Right atrium auricular region (tissue), 2 donors: ENCODE measurements at regions not wholly inside any gene's neighbourhood (a gene's known extent, or its start where the extent isn't known, plus 50 kb on each side); places are given as distances from the start of the nearest gene placed in this dataset.

Source experiments
- DNase-seq: peaks from one replicate; pipeline ENCODE4 v3.0.0-alpha.2; 2019; ENCODE audit warnings: low spot score
- H3K27ac ChIP-seq, 2 donors: fragments of 200-600 bp; sonication (generic); 1 replicate in 1 of 2; 2 replicates in 1 of 2; pipeline ENCODE4 v1.5.1; 2016 to 2019
- H3K27me3 ChIP-seq, 2 donors: fragments of 200-600 bp; sonication (generic); one replicate each; pipeline versions ENCODE4 v1.5.1 to v1.6.0; 2017 to 2019
- H3K36me3 ChIP-seq: fragments of 200-600 bp; sonication (generic); one replicate; pipeline ENCODE4 v1.5.1; 2016
- H3K4me1 ChIP-seq, 2 donors: fragments of 200-600 bp; sonication (generic); one replicate each; pipeline versions ENCODE4 v1.5.1 to v1.6.0; 2017 to 2019
- H3K4me3 ChIP-seq, 2 donors: fragments of 200-600 bp; sonication (generic); 1 replicate in 1 of 2; 2 replicates in 1 of 2; pipeline ENCODE4 v1.5.1; 2017 to 2019; ENCODE audit warnings: mild to moderate bottlenecking in 1 of 2, moderate library complexity in 1 of 2
- H3K9me3 ChIP-seq, 2 donors: fragments of 200-600 bp; sonication (generic); one replicate each; pipeline ENCODE4 v1.5.1; 2019
- CTCF ChIP-seq, 2 donors: fragments of 200-600 bp; sonication (generic); IDR thresholded peaks; one replicate each; pipeline ENCODE4 v1.5.1; 2019; ENCODE audit warnings: antibody characterized with exemption in 2 of 2

DNA sequence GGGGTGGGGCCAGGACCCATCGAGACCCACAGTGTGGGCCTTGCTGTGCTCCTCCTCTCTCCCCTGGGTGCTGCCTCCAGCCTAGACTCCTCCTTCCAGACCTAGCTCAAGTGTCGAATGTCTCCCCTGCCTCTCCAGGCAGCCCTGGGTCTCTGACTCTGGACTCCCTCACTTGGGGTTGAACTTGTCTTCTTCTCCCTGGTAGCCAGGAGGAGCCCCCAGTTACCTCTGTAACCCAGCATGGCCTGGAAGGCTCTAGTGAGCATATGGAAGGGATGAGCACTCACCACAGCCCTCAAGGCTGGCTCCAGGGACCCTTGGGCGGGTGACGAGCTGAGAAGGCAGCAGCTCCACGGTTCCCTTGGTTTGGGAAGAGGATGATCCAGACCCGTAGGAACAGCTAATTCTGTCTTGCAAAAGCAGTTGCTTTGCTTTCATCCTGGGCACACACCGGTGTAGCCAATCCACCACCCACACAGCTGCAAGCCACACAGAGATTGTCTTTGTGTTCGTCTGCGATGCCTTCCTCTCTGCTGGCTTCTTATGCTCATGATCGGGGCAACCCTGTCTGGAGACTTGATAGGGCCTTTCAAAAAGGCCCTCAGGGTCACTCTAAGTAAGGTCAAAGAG is 52.3 kb upstream of the ANTXRL start:
- H3K9me3 ChIP-seq, result peaks cover 0 to 4% of the 10 kb centered on the region in 2 donors
- no peak overlapping the region for H3K27ac ChIP-seq
- no peaks in the 10 kb centered on the region for H3K36me3 ChIP-seq
- H3K4me1 ChIP-seq, result no peaks in the 10 kb centered on the region
- H3K4me3 ChIP-seq, result no peak overlapping the region
- TF ChIP-seq CTCF (IDR thresholded peaks at IDR 0.05), result no peak
- peak; percentile 36 for DNase-seq
- no peaks in the 10 kb centered on the region for H3K27me3 ChIP-seq

- peak; percentile 34 for DNase-seq
- Histone ChIP-seq H3K4me1 (no peaks in the 10 kb centered on the region), H3K36me3 (no peaks in the 10 kb centered on the region), H3K27ac (no peak overlapping the region), H3K4me3 (no peak overlapping the region), H3K27me3 (no peaks in the 10 kb centered on the region), H3K9me3 (no peaks in the 10 kb centered on the region)
- no peak for TF ChIP-seq CTCF (IDR thresholded peaks at IDR 0.05)
Measured at GRCh38 chr10:46235705-46236545, 50.9 kb upstream of the ANTXRL start.

- Histone ChIP-seq H3K4me1 (no peaks in the 10 kb centered on the region), H3K36me3 (no peaks in the 10 kb centered on the region), H3K27ac (no peak overlapping the region), H3K9me3 (peaks cover 0 to 1% of the 10 kb centered on the region in 2 donors), H3K27me3 (no peaks in the 10 kb centered on the region), H3K4me3 (no peak overlapping the region)
- no peak for TF ChIP-seq CTCF (IDR thresholded peaks at IDR 0.05)
- peak; percentile 23 for DNase-seq
Measured at GRCh38 chr10:46236546-46236887, 50.3 kb upstream of the ANTXRL start.

DNA sequence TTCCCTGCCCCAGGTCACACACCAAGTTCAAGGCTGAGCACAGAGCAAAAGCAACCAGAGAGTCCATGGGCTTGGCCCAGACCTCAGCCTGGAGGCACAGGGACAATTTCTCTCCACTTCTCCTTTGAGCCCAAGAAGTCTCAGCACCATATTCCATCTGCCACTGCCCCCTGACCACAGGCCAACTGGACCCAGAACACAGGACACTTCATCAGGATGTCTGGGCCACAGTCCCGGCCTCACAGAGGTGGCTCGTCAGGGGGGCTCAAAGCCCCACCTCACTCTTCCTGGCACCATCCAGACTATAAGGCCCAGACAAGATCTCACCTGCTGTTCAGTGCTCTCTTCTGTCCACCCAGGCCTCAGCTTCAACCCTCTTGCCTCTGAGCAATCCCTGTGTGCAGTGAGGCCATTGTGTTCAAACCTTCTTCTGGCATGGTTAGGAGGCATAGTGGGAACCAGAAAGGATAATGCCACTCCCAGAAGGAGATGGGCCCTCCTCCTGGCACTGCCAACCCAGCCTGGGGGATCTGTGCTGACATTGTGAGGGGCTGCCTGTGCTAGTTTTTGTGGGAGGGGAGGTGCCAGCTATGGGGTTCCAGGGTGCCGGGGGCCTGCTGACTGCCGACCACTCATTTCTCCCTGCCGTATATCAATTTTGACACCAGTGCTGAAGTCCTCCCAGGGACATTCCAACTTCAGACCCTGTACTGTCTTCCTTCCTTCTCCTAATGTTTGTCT is 49.7 kb upstream of the ANTXRL start:
- Histone ChIP-seq H3K4me1 (no peaks in the 10 kb centered on the region), H3K9me3 (peaks cover 0 to 7% of the 10 kb centered on the region in 2 donors), H3K27me3 (no peaks in the 10 kb centered on the region), H3K27ac (no peak overlapping the region), H3K36me3 (no peaks in the 10 kb centered on the region), H3K4me3 (no peak overlapping the region)
- peak; percentile 21 for DNase-seq
- TF ChIP-seq CTCF (IDR thresholded peaks at IDR 0.05), result no peak
